Body of pancreas (tissue), 4 donors: ENCODE measurements at regions not wholly inside any gene's neighbourhood (a gene's known extent, or its start where the extent isn't known, plus 50 kb on each side); places are given as distances from the start of the nearest gene placed in this dataset.

Experiments used
- POLR2A ChIP-seq, 3 donors: fragments of 450-650 bp; IDR thresholded peaks; one replicate each; pipeline ENCODE4 v1.6.1; 2016; ENCODE audit warnings: antibody characterized with exemption in 3 of 3, mild to moderate bottlenecking in 2 of 3
- TF ChIP-seq, protein P1 (sequence below), 7 experiments: fragments of 450-650 bp in 4 of 7; fragments of 200-600 bp in 3 of 7; sonication (generic) in 3 of 7; IDR thresholded peaks; one replicate each; pipeline ENCODE4 v1.5.1; 2016 to 2019; ENCODE audit warnings: antibody characterized with exemption in 7 of 7

DNA sequence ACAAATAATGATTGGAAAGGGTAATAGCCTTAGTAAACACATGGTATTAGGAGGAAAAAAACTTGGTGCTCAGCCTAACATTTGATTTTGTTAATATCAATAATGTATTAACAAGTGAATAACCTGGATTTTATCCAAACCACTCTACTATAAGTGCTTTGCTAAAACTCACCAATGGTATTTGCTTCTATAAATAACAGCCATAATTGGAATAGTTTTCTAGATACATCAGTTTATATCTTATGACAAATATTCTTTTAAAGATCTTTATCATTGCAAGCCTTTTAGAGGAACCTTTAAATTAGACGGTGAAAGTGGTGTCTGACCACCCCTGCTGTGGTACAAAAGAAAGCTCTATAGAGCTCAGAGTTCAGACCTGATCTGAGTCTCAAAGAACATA lies 123.9 kb downstream of the SHOX2 start:
- TF ChIP-seq, protein P1, sequence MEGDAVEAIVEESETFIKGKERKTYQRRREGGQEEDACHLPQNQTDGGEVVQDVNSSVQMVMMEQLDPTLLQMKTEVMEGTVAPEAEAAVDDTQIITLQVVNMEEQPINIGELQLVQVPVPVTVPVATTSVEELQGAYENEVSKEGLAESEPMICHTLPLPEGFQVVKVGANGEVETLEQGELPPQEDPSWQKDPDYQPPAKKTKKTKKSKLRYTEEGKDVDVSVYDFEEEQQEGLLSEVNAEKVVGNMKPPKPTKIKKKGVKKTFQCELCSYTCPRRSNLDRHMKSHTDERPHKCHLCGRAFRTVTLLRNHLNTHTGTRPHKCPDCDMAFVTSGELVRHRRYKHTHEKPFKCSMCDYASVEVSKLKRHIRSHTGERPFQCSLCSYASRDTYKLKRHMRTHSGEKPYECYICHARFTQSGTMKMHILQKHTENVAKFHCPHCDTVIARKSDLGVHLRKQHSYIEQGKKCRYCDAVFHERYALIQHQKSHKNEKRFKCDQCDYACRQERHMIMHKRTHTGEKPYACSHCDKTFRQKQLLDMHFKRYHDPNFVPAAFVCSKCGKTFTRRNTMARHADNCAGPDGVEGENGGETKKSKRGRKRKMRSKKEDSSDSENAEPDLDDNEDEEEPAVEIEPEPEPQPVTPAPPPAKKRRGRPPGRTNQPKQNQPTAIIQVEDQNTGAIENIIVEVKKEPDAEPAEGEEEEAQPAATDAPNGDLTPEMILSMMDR (IDR thresholded peaks at IDR 0.05) = no peak
- TF ChIP-seq POLR2A (IDR thresholded peaks at IDR 0.05) = no peak
